ENCODE measurements at regions not wholly inside any gene's neighbourhood (a gene's known extent, or its start where the extent isn't known, plus 50 kb on each side); places are given as distances from the start of the nearest gene placed in this dataset.

- no peaks in the 10 kb centered on the region for H3K36me3 ChIP-seq (ENCODE audit: control insufficient read depth, insufficient read depth, low read length)
- no peak for TF ChIP-seq CTCF (IDR thresholded peaks at IDR 0.05; ENCODE audit: insufficient read depth, low read depth, low read length)
- DNase-seq (ENCODE audit: low read depth): no peak
- H3K4me3 ChIP-seq (ENCODE audit: low read depth, low read length): no peak overlapping the region
- H3K27me3 ChIP-seq (ENCODE audit: control insufficient read depth, insufficient read depth, low read length): no peaks in the 10 kb centered on the region
- CTCF ChIA-PET: no interaction called here
- POLR2A ChIA-PET: no interaction called here
These were observed 1183.2 kb upstream of the ADGRL3 start for GRCh38 chr4:60016971-60017370.

GRCh38 chr4:60019180-60019579 lies 1180.9 kb upstream of the ADGRL3 start:
- POLR2A ChIA-PET: no interaction called here
- DNase-seq (ENCODE audit: low read depth): no peak
- no peaks in the 10 kb centered on the region for H3K27me3 ChIP-seq (ENCODE audit: control insufficient read depth, insufficient read depth, low read length)
- no peak overlapping the region for H3K4me3 ChIP-seq (ENCODE audit: low read depth, low read length)
- no peak for TF ChIP-seq CTCF (IDR thresholded peaks at IDR 0.05; ENCODE audit: insufficient read depth, low read depth, low read length)
- no peaks in the 10 kb centered on the region for H3K36me3 ChIP-seq (ENCODE audit: control insufficient read depth, insufficient read depth, low read length)
- CTCF ChIA-PET: no interaction called here

- no peaks in the 10 kb centered on the region for H3K27me3 ChIP-seq (ENCODE audit: control insufficient read depth, insufficient read depth, low read length)
- CTCF ChIA-PET: no interaction called here
- POLR2A ChIA-PET: no interaction called here
- no peaks in the 10 kb centered on the region for H3K36me3 ChIP-seq (ENCODE audit: control insufficient read depth, insufficient read depth, low read length)
- H3K4me3 ChIP-seq (ENCODE audit: low read depth, low read length): no peak overlapping the region
- DNase-seq (ENCODE audit: low read depth): no peak
- TF ChIP-seq CTCF (IDR thresholded peaks at IDR 0.05; ENCODE audit: insufficient read depth, low read depth, low read length): no peak
These were observed 1180.2 kb upstream of the ADGRL3 start for GRCh38 chr4:60019946-60020345.

- DNase-seq (ENCODE audit: low read depth): no peak
- Histone ChIP-seq H3K4me3 (ENCODE audit: low read depth, low read length) (no peak overlapping the region), H3K36me3 (ENCODE audit: control insufficient read depth, insufficient read depth, low read length) (no peaks in the 10 kb centered on the region), H3K27me3 (ENCODE audit: control insufficient read depth, insufficient read depth, low read length) (no peaks in the 10 kb centered on the region)
- TF ChIP-seq CTCF (IDR thresholded peaks at IDR 0.05; ENCODE audit: insufficient read depth, low read depth, low read length): no peak
- ChIA-PET CTCF (no interaction called here), POLR2A (no interaction called here)
These were observed 1179.7 kb upstream of the ADGRL3 start for GRCh38 chr4:60020389-60020788.

- TF ChIP-seq CTCF (IDR thresholded peaks at IDR 0.05; ENCODE audit: insufficient read depth, low read depth, low read length): no peak
- POLR2A ChIA-PET: no interaction called here
- Histone ChIP-seq H3K36me3 (ENCODE audit: control insufficient read depth, insufficient read depth, low read length) (no peaks in the 10 kb centered on the region), H3K27me3 (ENCODE audit: control insufficient read depth, insufficient read depth, low read length) (no peaks in the 10 kb centered on the region), H3K4me3 (ENCODE audit: low read depth, low read length) (no peak overlapping the region)
- DNase-seq (ENCODE audit: low read depth): no peak
- CTCF ChIA-PET: no interaction called here
These were observed 1166.3 kb upstream of the ADGRL3 start for GRCh38 chr4:60033826-60034225.
